Osteocyte (in vitro differentiated cells): ENCODE measurements at regions not wholly inside any gene's neighbourhood (a gene's known extent, or its start where the extent isn't known, plus 50 kb on each side); places are given as distances from the start of the nearest gene placed in this dataset.

Source experiments
- DNase-seq: peaks from one replicate; pipeline ENCODE4 v3.0.0; 2021; ENCODE audit warnings: mixed read lengths; ENCODE audit not compliant: unreplicated experiment; ENCODE audit errors: extremely low spot score
- H3K27ac Mint-ChIP-seq: one replicate; pipeline ENCODE4 v1.8.0; 2021; ENCODE audit warnings: mild to moderate bottlenecking, mixed read lengths; ENCODE audit not compliant: unreplicated experiment
- H3K27me3 Mint-ChIP-seq: one replicate; pipeline ENCODE4 v1.8.0; 2021; ENCODE audit warnings: mixed read lengths; ENCODE audit not compliant: unreplicated experiment
- H3K36me3 Mint-ChIP-seq: one replicate; pipeline ENCODE4 v1.8.0; 2021; ENCODE audit warnings: mixed read lengths; ENCODE audit not compliant: unreplicated experiment
- H3K4me1 Mint-ChIP-seq: one replicate; pipeline ENCODE4 v1.8.0; 2021; ENCODE audit warnings: mixed read lengths; ENCODE audit not compliant: unreplicated experiment
- H3K4me3 Mint-ChIP-seq: one replicate; pipeline ENCODE4 v1.8.0; 2021; ENCODE audit warnings: mild to moderate bottlenecking, moderate library complexity, mixed read lengths; ENCODE audit not compliant: unreplicated experiment
- H3K9me3 Mint-ChIP-seq: one replicate; pipeline ENCODE4 v1.8.0; 2021; ENCODE audit warnings: mixed read lengths; ENCODE audit not compliant: unreplicated experiment
- CTCF ChIP-seq: fragments of 200-600 bp; sonication (generic); IDR thresholded peaks from 2 replicates; pipeline ENCODE4 v1.5.0; 2021; ENCODE audit warnings: antibody characterized with exemption, mild to moderate bottlenecking, moderate library complexity

- Mint-ChIP-seq H3K27ac (no peak overlapping the region), H3K9me3 (peaks cover 5% of the 10 kb centered on the region), H3K4me3 (no peak overlapping the region), H3K27me3 (no peaks in the 10 kb centered on the region), H3K36me3 (no peaks in the 10 kb centered on the region), H3K4me1 (peaks cover 5% of the 10 kb centered on the region)
- no peak for DNase-seq
- TF ChIP-seq CTCF: no peak
Observed at GRCh38 chr5:123868881-123869280, 356.9 kb downstream of the CSNK1G3 start.

- no peaks in the 10 kb centered on the region for H3K36me3 Mint-ChIP-seq
- no peak for TF ChIP-seq CTCF
- H3K27ac Mint-ChIP-seq: no peak overlapping the region
- H3K9me3 Mint-ChIP-seq: peaks cover 5% of the 10 kb centered on the region
- no peaks in the 10 kb centered on the region for H3K4me1 Mint-ChIP-seq
- no peak overlapping the region for H3K4me3 Mint-ChIP-seq
- no peak for DNase-seq
- H3K27me3 Mint-ChIP-seq: no peaks in the 10 kb centered on the region
Observed at GRCh38 chr5:123868267-123868666, 356.3 kb downstream of the CSNK1G3 start.

GRCh38 chr5:123865641-123866040 is 353.7 kb downstream of the CSNK1G3 start:
- Mint-ChIP-seq H3K4me3 (no peak overlapping the region), H3K9me3 (peaks cover 5% of the 10 kb centered on the region), H3K27ac (no peak overlapping the region), H3K36me3 (no peaks in the 10 kb centered on the region), H3K27me3 (no peaks in the 10 kb centered on the region), H3K4me1 (no peaks in the 10 kb centered on the region)
- no peak for TF ChIP-seq CTCF
- no peak for DNase-seq

GRCh38 chr5:123864578-123864977 is 352.6 kb downstream of the CSNK1G3 start:
- Mint-ChIP-seq H3K27ac (no peak overlapping the region), H3K4me1 (no peaks in the 10 kb centered on the region), H3K4me3 (no peak overlapping the region), H3K27me3 (no peaks in the 10 kb centered on the region), H3K9me3 (peaks cover 5% of the 10 kb centered on the region), H3K36me3 (no peaks in the 10 kb centered on the region)
- TF ChIP-seq CTCF: no peak
- no peak for DNase-seq

- no peak overlapping the region for H3K27ac Mint-ChIP-seq
- H3K4me3 Mint-ChIP-seq: no peak overlapping the region
- no peaks in the 10 kb centered on the region for H3K9me3 Mint-ChIP-seq
- DNase-seq: no peak
- TF ChIP-seq CTCF: no peak
- H3K27me3 Mint-ChIP-seq: no peaks in the 10 kb centered on the region
- no peaks in the 10 kb centered on the region for H3K36me3 Mint-ChIP-seq
- no peaks in the 10 kb centered on the region for H3K4me1 Mint-ChIP-seq
Observed at GRCh38 chr5:123858938-123859337, 347.0 kb downstream of the CSNK1G3 start.
